Suprapubic skin (tissue), 4 donors: ENCODE measurements at regions not wholly inside any gene's neighbourhood (a gene's known extent, or its start where the extent isn't known, plus 50 kb on each side); places are given as distances from the start of the nearest gene placed in this dataset.

Experiments used
- DNase-seq, 2 donors: peaks; one replicate each; pipeline ENCODE4 v3.0.0-alpha.2; 2019; ENCODE audit warnings: low spot score in 2 of 2
- H3K27ac ChIP-seq: fragments of 200-600 bp; sonication (generic); one replicate; pipeline ENCODE4 v1.5.1; 2019
- H3K27me3 ChIP-seq: fragments of 200-600 bp; sonication (generic); one replicate; pipeline ENCODE4 v1.5.1; 2019
- H3K36me3 ChIP-seq: fragments of 200-600 bp; sonication (generic); one replicate; pipeline ENCODE4 v1.5.1; 2019
- H3K4me1 ChIP-seq: fragments of 200-600 bp; sonication (generic); one replicate; pipeline ENCODE4 v1.5.1; 2019
- H3K4me3 ChIP-seq: fragments of 200-600 bp; sonication (generic); one replicate; pipeline ENCODE4 v1.5.1; 2019; ENCODE audit warnings: mild to moderate bottlenecking
- H3K9me3 ChIP-seq: fragments of 200-600 bp; sonication (generic); one replicate; pipeline ENCODE4 v1.5.1; 2019
- CTCF ChIP-seq, 2 donors: fragments of 200-600 bp in 1 of 2; fragments of 450-650 bp in 1 of 2; sonication (generic) in 1 of 2; IDR thresholded peaks; one replicate each; pipeline ENCODE4 v1.5.1; 2016 to 2019; ENCODE audit warnings: antibody characterized with exemption in 2 of 2, mild to moderate bottlenecking in 1 of 2, moderate library complexity in 1 of 2
- EP300 ChIP-seq: sonication (generic); formaldehyde crosslinking; IDR thresholded peaks from one replicate; pipeline ENCODE4 v1.6.1; 2017; ENCODE audit warnings: antibody characterized with exemption
- POLR2A ChIP-seq, 2 donors: fragments of 450-650 bp; IDR thresholded peaks; one replicate each; pipeline ENCODE4 v1.6.1; 2017; ENCODE audit warnings: antibody characterized with exemption in 2 of 2, mild to moderate bottlenecking in 2 of 2, moderate library complexity in 2 of 2
- POLR2AphosphoS5 ChIP-seq, 3 donors: sonication (generic); formaldehyde crosslinking; IDR thresholded peaks; one replicate each; pipeline ENCODE4 v1.6.1; 2017; ENCODE audit warnings: antibody characterized with exemption in 3 of 3
- WGBS: methylation state at CpG from one replicate; pipeline ENCODE4 v1.1.5; 2018; 5-methylcytosine and 5-hydroxymethylcytosine counted together

- H3K36me3 ChIP-seq: no peaks in the 10 kb centered on the region
- no peaks in the 10 kb centered on the region for H3K27me3 ChIP-seq
- no peak overlapping the region for H3K4me3 ChIP-seq
- H3K27ac ChIP-seq: no peak overlapping the region
- no peaks in the 10 kb centered on the region for H3K9me3 ChIP-seq
- no peak for DNase-seq
- TF ChIP-seq EP300: no peak
- no peak for TF ChIP-seq POLR2A (IDR thresholded peaks at IDR 0.05)
- no peak for TF ChIP-seq CTCF (IDR thresholded peaks at IDR 0.05)
- TF ChIP-seq POLR2AphosphoS5 (IDR thresholded peaks at IDR 0.05): no peak
- H3K4me1 ChIP-seq: no peaks in the 10 kb centered on the region
- WGBS: 59% methylated on average over 2 of the region's 2 CpGs
These were observed 706.8 kb upstream of the MBL2 start for GRCh38 chr10:53479365-53479764.

GRCh38 chr10:53477313-53477675 lies 704.7 kb upstream of the MBL2 start:
- H3K4me3 ChIP-seq: no peak overlapping the region
- no peaks in the 10 kb centered on the region for H3K4me1 ChIP-seq
- DNase-seq: no peak
- no peak overlapping the region for H3K27ac ChIP-seq
- WGBS: 52% methylated on average over 1 of the region's 1 CpG
- TF ChIP-seq POLR2AphosphoS5 (IDR thresholded peaks at IDR 0.05): no peak
- no peak for TF ChIP-seq POLR2A (IDR thresholded peaks at IDR 0.05)
- no peak for TF ChIP-seq CTCF (IDR thresholded peaks at IDR 0.05)
- no peak for TF ChIP-seq EP300
- no peaks in the 10 kb centered on the region for H3K27me3 ChIP-seq
- H3K36me3 ChIP-seq: no peaks in the 10 kb centered on the region
- H3K9me3 ChIP-seq: no peaks in the 10 kb centered on the region

- Histone ChIP-seq H3K4me3 (no peak overlapping the region), H3K27ac (no peak overlapping the region), H3K4me1 (no peaks in the 10 kb centered on the region), H3K27me3 (no peaks in the 10 kb centered on the region), H3K36me3 (no peaks in the 10 kb centered on the region), H3K9me3 (no peaks in the 10 kb centered on the region)
- DNase-seq: no peak
- TF ChIP-seq POLR2AphosphoS5 (IDR thresholded peaks at IDR 0.05): no peak
- TF ChIP-seq CTCF (IDR thresholded peaks at IDR 0.05): no peak
- TF ChIP-seq POLR2A (IDR thresholded peaks at IDR 0.05): no peak
- no peak for TF ChIP-seq EP300
- WGBS: 73% methylated on average over 3 of the region's 3 CpGs
These were observed 704.2 kb upstream of the MBL2 start for GRCh38 chr10:53476650-53477312.

GRCh38 chr10:53469383-53469782 lies 696.8 kb upstream of the MBL2 start:
- Histone ChIP-seq H3K36me3 (no peaks in the 10 kb centered on the region), H3K4me1 (no peaks in the 10 kb centered on the region), H3K27me3 (no peaks in the 10 kb centered on the region), H3K27ac (no peak overlapping the region), H3K4me3 (no peak overlapping the region), H3K9me3 (no peaks in the 10 kb centered on the region)
- WGBS: 66% methylated on average over 2 of the region's 2 CpGs
- DNase-seq: no peak
- TF ChIP-seq CTCF (IDR thresholded peaks at IDR 0.05): no peak
- no peak for TF ChIP-seq POLR2AphosphoS5 (IDR thresholded peaks at IDR 0.05)
- no peak for TF ChIP-seq EP300
- TF ChIP-seq POLR2A (IDR thresholded peaks at IDR 0.05): no peak

- TF ChIP-seq EP300: no peak
- no peak for TF ChIP-seq POLR2A (IDR thresholded peaks at IDR 0.05)
- TF ChIP-seq CTCF (IDR thresholded peaks at IDR 0.05): no peak
- TF ChIP-seq POLR2AphosphoS5 (IDR thresholded peaks at IDR 0.05): no peak
These were observed 691.0 kb upstream of the MBL2 start for GRCh38 chr10:53463539-53463938.

More at GRCh38 chr10:53463539-53463938, 691.0 kb upstream of the MBL2 start:
- no peak for DNase-seq
- Histone ChIP-seq H3K4me3 (no peak overlapping the region), H3K9me3 (no peaks in the 10 kb centered on the region), H3K27ac (no peak overlapping the region), H3K36me3 (no peaks in the 10 kb centered on the region), H3K27me3 (no peaks in the 10 kb centered on the region), H3K4me1 (no peaks in the 10 kb centered on the region)
- 80% methylated on average over 4 of the region's 4 CpGs for WGBS
